ENCODE measurements at regions not wholly inside any gene's neighbourhood (a gene's known extent, or its start where the extent isn't known, plus 50 kb on each side); places are given as distances from the start of the nearest gene placed in this dataset.
A peak's percentile ranks its signal among the peaks of the same experiment; 100 is the strongest.

- Histone ChIP-seq H3K4me1 (ENCODE audit: control insufficient read depth in 3 of 3, insufficient read depth in 2 of 3, low read depth in 1 of 3, low read length in 2 of 3) (peaks cover 0 to 19% (median 0%) of the 10 kb centered on the region in 3 donors), H3K36me3 (ENCODE audit: control insufficient read depth in 3 of 3, insufficient read depth in 2 of 3, low read depth in 1 of 3, low read length in 3 of 3) (no peaks in the 10 kb centered on the region), H3K9me3 (ENCODE audit: control insufficient read depth in 2 of 2, insufficient read depth in 1 of 2, low read depth in 1 of 2, low read length in 1 of 2) (no peaks in the 10 kb centered on the region), H3K27ac (ENCODE audit: low read depth in 1 of 3, low read length in 2 of 3) (no peak overlapping the region), H3K27me3 (ENCODE audit: control insufficient read depth in 3 of 3, insufficient read depth in 3 of 3, low read length in 3 of 3) (no peaks in the 10 kb centered on the region), H3K4me3 (ENCODE audit: low read depth in 1 of 3, low read length in 3 of 3) (no peak overlapping the region)
- DNase-seq (no peak), FAIRE-seq (no peak)
- WGBS, 3 donors: 71 to 73% (median 72%) methylated on average over 5 of the region's 5 CpGs
These were observed 94.0 kb downstream of the MBL2 start for GRCh38 chr10:52678611-52679010.

GRCh38 chr10:52679117-52679516, 93.5 kb downstream of the MBL2 start:
- 67 to 83% (median 69%) methylated on average over 6 of the region's 6 CpGs for WGBS, 3 donors
- Histone ChIP-seq H3K4me1 (ENCODE audit: control insufficient read depth in 3 of 3, insufficient read depth in 2 of 3, low read depth in 1 of 3, low read length in 2 of 3) (peaks cover 0 to 20% (median 0%) of the 10 kb centered on the region in 3 donors), H3K9me3 (ENCODE audit: control insufficient read depth in 2 of 2, insufficient read depth in 1 of 2, low read depth in 1 of 2, low read length in 1 of 2) (no peaks in the 10 kb centered on the region), H3K27ac (ENCODE audit: low read depth in 1 of 3, low read length in 2 of 3) (no peak overlapping the region), H3K4me3 (ENCODE audit: low read depth in 1 of 3, low read length in 3 of 3) (no peak overlapping the region), H3K27me3 (ENCODE audit: control insufficient read depth in 3 of 3, insufficient read depth in 3 of 3, low read length in 3 of 3) (no peaks in the 10 kb centered on the region), H3K36me3 (ENCODE audit: control insufficient read depth in 3 of 3, insufficient read depth in 2 of 3, low read depth in 1 of 3, low read length in 3 of 3) (no peaks in the 10 kb centered on the region)
- DNase-seq (no peak), FAIRE-seq (no peak)

GRCh38 chr10:52682766-52683165, 89.8 kb downstream of the MBL2 start:
- H3K9me3 ChIP-seq (ENCODE audit: control insufficient read depth in 2 of 2, insufficient read depth in 1 of 2, low read depth in 1 of 2, low read length in 1 of 2): no peaks in the 10 kb centered on the region
- H3K27me3 ChIP-seq (ENCODE audit: control insufficient read depth in 3 of 3, insufficient read depth in 3 of 3, low read length in 3 of 3): no peaks in the 10 kb centered on the region
- H3K4me1 ChIP-seq (ENCODE audit: control insufficient read depth in 3 of 3, insufficient read depth in 2 of 3, low read depth in 1 of 3, low read length in 2 of 3): peaks cover 0 to 16% (median 0%) of the 10 kb centered on the region in 3 donors
- FAIRE-seq (no peak), DNase-seq (peak; percentile 43 to 73)
- WGBS, 3 donors: 16 to 52% (median 19%) methylated on average over 1 of the region's 1 CpG
- H3K4me3 ChIP-seq (ENCODE audit: low read depth in 1 of 3, low read length in 3 of 3): no peak overlapping the region
- no peaks in the 10 kb centered on the region for H3K36me3 ChIP-seq (ENCODE audit: control insufficient read depth in 3 of 3, insufficient read depth in 2 of 3, low read depth in 1 of 3, low read length in 3 of 3)
- H3K27ac ChIP-seq (ENCODE audit: low read depth in 1 of 3, low read length in 2 of 3): peak overlapping the region in 1 of 3 donors; percentile 39

GRCh38 chr10:52683776-52684175, 88.8 kb downstream of the MBL2 start:
- no peak overlapping the region for H3K4me3 ChIP-seq (ENCODE audit: low read depth in 1 of 3, low read length in 3 of 3)
- no peaks in the 10 kb centered on the region for H3K27me3 ChIP-seq (ENCODE audit: control insufficient read depth in 3 of 3, insufficient read depth in 3 of 3, low read length in 3 of 3)
- H3K36me3 ChIP-seq (ENCODE audit: control insufficient read depth in 3 of 3, insufficient read depth in 2 of 3, low read depth in 1 of 3, low read length in 3 of 3): no peaks in the 10 kb centered on the region
- peaks cover 0 to 16% (median 0%) of the 10 kb centered on the region in 3 donors for H3K4me1 ChIP-seq (ENCODE audit: control insufficient read depth in 3 of 3, insufficient read depth in 2 of 3, low read depth in 1 of 3, low read length in 2 of 3)
- H3K9me3 ChIP-seq (ENCODE audit: control insufficient read depth in 2 of 2, insufficient read depth in 1 of 2, low read depth in 1 of 2, low read length in 1 of 2): no peaks in the 10 kb centered on the region
- no peak overlapping the region for H3K27ac ChIP-seq (ENCODE audit: low read depth in 1 of 3, low read length in 2 of 3)
- FAIRE-seq (no peak), DNase-seq (no peak)
- WGBS, 3 donors: 91 to 92% (median 91%) methylated on average over 2 of the region's 2 CpGs

- DNase-seq: peak; percentile 5 to 15
- no peaks in the 10 kb centered on the region for H3K36me3 ChIP-seq (ENCODE audit: control insufficient read depth in 3 of 3, insufficient read depth in 2 of 3, low read depth in 1 of 3, low read length in 3 of 3)
- no peak overlapping the region for H3K27ac ChIP-seq (ENCODE audit: low read depth in 1 of 3, low read length in 2 of 3)
- H3K4me3 ChIP-seq (ENCODE audit: low read depth in 1 of 3, low read length in 3 of 3): no peak overlapping the region
- FAIRE-seq: no peak
- WGBS, 3 donors: 76 to 82% (median 82%) methylated on average over 6 of the region's 6 CpGs
- peaks cover 0 to 15% of the 10 kb centered on the region in 2 donors for H3K9me3 ChIP-seq (ENCODE audit: control insufficient read depth in 2 of 2, insufficient read depth in 1 of 2, low read depth in 1 of 2, low read length in 1 of 2)
- H3K4me1 ChIP-seq (ENCODE audit: control insufficient read depth in 3 of 3, insufficient read depth in 2 of 3, low read depth in 1 of 3, low read length in 2 of 3): peaks cover 0 to 2% (median 0%) of the 10 kb centered on the region in 3 donors
- no peaks in the 10 kb centered on the region for H3K27me3 ChIP-seq (ENCODE audit: control insufficient read depth in 3 of 3, insufficient read depth in 3 of 3, low read length in 3 of 3)
These were observed 83.7 kb downstream of the MBL2 start for GRCh38 chr10:52688899-52689298.

- H3K9me3 ChIP-seq (ENCODE audit: control insufficient read depth in 2 of 2, insufficient read depth in 1 of 2, low read depth in 1 of 2, low read length in 1 of 2): peaks cover 0 to 8% of the 10 kb centered on the region in 2 donors
- no peaks in the 10 kb centered on the region for H3K27me3 ChIP-seq (ENCODE audit: control insufficient read depth in 3 of 3, insufficient read depth in 3 of 3, low read length in 3 of 3)
- FAIRE-seq: no peak
- 88 to 93% (median 93%) methylated on average over 6 of the region's 6 CpGs for WGBS, 3 donors
- no peak overlapping the region for H3K27ac ChIP-seq (ENCODE audit: low read depth in 1 of 3, low read length in 2 of 3)
- H3K4me1 ChIP-seq (ENCODE audit: control insufficient read depth in 3 of 3, insufficient read depth in 2 of 3, low read depth in 1 of 3, low read length in 2 of 3): no peaks in the 10 kb centered on the region
- DNase-seq: no peak
- no peak overlapping the region for H3K4me3 ChIP-seq (ENCODE audit: low read depth in 1 of 3, low read length in 3 of 3)
- no peaks in the 10 kb centered on the region for H3K36me3 ChIP-seq (ENCODE audit: control insufficient read depth in 3 of 3, insufficient read depth in 2 of 3, low read depth in 1 of 3, low read length in 3 of 3)
These were observed 76.4 kb downstream of the MBL2 start for GRCh38 chr10:52696232-52696631.

GRCh38 chr10:52701647-52702046, 70.9 kb downstream of the MBL2 start:
- no peak overlapping the region for H3K27ac ChIP-seq (ENCODE audit: low read depth in 1 of 3, low read length in 2 of 3)
- FAIRE-seq: no peak
- H3K9me3 ChIP-seq (ENCODE audit: control insufficient read depth in 2 of 2, insufficient read depth in 1 of 2, low read depth in 1 of 2, low read length in 1 of 2): no peaks in the 10 kb centered on the region
- no peak overlapping the region for H3K4me3 ChIP-seq (ENCODE audit: low read depth in 1 of 3, low read length in 3 of 3)
- WGBS, 3 donors: 49 to 66% (median 64%) methylated on average over 2 of the region's 2 CpGs
- no peaks in the 10 kb centered on the region for H3K27me3 ChIP-seq (ENCODE audit: control insufficient read depth in 3 of 3, insufficient read depth in 3 of 3, low read length in 3 of 3)
- H3K4me1 ChIP-seq (ENCODE audit: control insufficient read depth in 3 of 3, insufficient read depth in 2 of 3, low read depth in 1 of 3, low read length in 2 of 3): no peaks in the 10 kb centered on the region
- no peaks in the 10 kb centered on the region for H3K36me3 ChIP-seq (ENCODE audit: control insufficient read depth in 3 of 3, insufficient read depth in 2 of 3, low read depth in 1 of 3, low read length in 3 of 3)
- no peak for DNase-seq

GRCh38 chr10:52703451-52703850, 69.1 kb downstream of the MBL2 start:
- no peak for FAIRE-seq
- Histone ChIP-seq H3K4me3 (ENCODE audit: low read depth in 1 of 3, low read length in 3 of 3) (no peak overlapping the region), H3K9me3 (ENCODE audit: control insufficient read depth in 2 of 2, insufficient read depth in 1 of 2, low read depth in 1 of 2, low read length in 1 of 2) (no peaks in the 10 kb centered on the region), H3K27ac (ENCODE audit: low read depth in 1 of 3, low read length in 2 of 3) (no peak overlapping the region), H3K4me1 (ENCODE audit: control insufficient read depth in 3 of 3, insufficient read depth in 2 of 3, low read depth in 1 of 3, low read length in 2 of 3) (no peaks in the 10 kb centered on the region), H3K27me3 (ENCODE audit: control insufficient read depth in 3 of 3, insufficient read depth in 3 of 3, low read length in 3 of 3) (no peaks in the 10 kb centered on the region), H3K36me3 (ENCODE audit: control insufficient read depth in 3 of 3, insufficient read depth in 2 of 3, low read depth in 1 of 3, low read length in 3 of 3) (no peaks in the 10 kb centered on the region)
- 82 to 95% (median 83%) methylated on average over 3 of the region's 3 CpGs for WGBS, 3 donors
- DNase-seq: no peak

- FAIRE-seq (no peak), DNase-seq (no peak)
- H3K27me3 ChIP-seq (ENCODE audit: control insufficient read depth in 3 of 3, insufficient read depth in 3 of 3, low read length in 3 of 3): no peaks in the 10 kb centered on the region
- no peaks in the 10 kb centered on the region for H3K4me1 ChIP-seq (ENCODE audit: control insufficient read depth in 3 of 3, insufficient read depth in 2 of 3, low read depth in 1 of 3, low read length in 2 of 3)
- H3K27ac ChIP-seq (ENCODE audit: low read depth in 1 of 3, low read length in 2 of 3): no peak overlapping the region
- H3K4me3 ChIP-seq (ENCODE audit: low read depth in 1 of 3, low read length in 3 of 3): no peak overlapping the region
- WGBS, 3 donors: 60 to 70% (median 68%) methylated on average over 4 of the region's 4 CpGs
- no peaks in the 10 kb centered on the region for H3K36me3 ChIP-seq (ENCODE audit: control insufficient read depth in 3 of 3, insufficient read depth in 2 of 3, low read depth in 1 of 3, low read length in 3 of 3)
- H3K9me3 ChIP-seq (ENCODE audit: control insufficient read depth in 2 of 2, insufficient read depth in 1 of 2, low read depth in 1 of 2, low read length in 1 of 2): no peaks in the 10 kb centered on the region
These were observed 68.7 kb downstream of the MBL2 start for GRCh38 chr10:52703898-52704297.
